ENCODE measurements at regions not wholly inside any gene's neighbourhood (a gene's known extent, or its start where the extent isn't known, plus 50 kb on each side); places are given as distances from the start of the nearest gene placed in this dataset.

- TF ChIP-seq, protein P1, sequence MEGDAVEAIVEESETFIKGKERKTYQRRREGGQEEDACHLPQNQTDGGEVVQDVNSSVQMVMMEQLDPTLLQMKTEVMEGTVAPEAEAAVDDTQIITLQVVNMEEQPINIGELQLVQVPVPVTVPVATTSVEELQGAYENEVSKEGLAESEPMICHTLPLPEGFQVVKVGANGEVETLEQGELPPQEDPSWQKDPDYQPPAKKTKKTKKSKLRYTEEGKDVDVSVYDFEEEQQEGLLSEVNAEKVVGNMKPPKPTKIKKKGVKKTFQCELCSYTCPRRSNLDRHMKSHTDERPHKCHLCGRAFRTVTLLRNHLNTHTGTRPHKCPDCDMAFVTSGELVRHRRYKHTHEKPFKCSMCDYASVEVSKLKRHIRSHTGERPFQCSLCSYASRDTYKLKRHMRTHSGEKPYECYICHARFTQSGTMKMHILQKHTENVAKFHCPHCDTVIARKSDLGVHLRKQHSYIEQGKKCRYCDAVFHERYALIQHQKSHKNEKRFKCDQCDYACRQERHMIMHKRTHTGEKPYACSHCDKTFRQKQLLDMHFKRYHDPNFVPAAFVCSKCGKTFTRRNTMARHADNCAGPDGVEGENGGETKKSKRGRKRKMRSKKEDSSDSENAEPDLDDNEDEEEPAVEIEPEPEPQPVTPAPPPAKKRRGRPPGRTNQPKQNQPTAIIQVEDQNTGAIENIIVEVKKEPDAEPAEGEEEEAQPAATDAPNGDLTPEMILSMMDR (IDR thresholded peaks at IDR 0.05), result no peak
- no peak for TF ChIP-seq POLR2A (IDR thresholded peaks at IDR 0.05)
- ATAC-seq, result no peak
- H3K36me3 ChIP-seq, result no peaks in the 10 kb centered on the region
- no peak overlapping the region for H3K4me3 ChIP-seq
- H3K27me3 ChIP-seq, result no peaks in the 10 kb centered on the region
- no peak overlapping the region for H3K27ac ChIP-seq
- 94 to 98% (median 96%) methylated on average over 2 of the region's 2 CpGs for WGBS, 4 donors
- no peak for DNase-seq
- H3K4me1 ChIP-seq, result no peaks in the 10 kb centered on the region
- H3K9me3 ChIP-seq, result peaks cover 0 to 24% (median 6%) of the 10 kb centered on the region in 12 donors
- intact Hi-C loops (cut with DNase I), result no loop called here
Observed at GRCh38 chr6:137378090-137378369, 116.2 kb downstream of the OLIG3 start.

DNA sequence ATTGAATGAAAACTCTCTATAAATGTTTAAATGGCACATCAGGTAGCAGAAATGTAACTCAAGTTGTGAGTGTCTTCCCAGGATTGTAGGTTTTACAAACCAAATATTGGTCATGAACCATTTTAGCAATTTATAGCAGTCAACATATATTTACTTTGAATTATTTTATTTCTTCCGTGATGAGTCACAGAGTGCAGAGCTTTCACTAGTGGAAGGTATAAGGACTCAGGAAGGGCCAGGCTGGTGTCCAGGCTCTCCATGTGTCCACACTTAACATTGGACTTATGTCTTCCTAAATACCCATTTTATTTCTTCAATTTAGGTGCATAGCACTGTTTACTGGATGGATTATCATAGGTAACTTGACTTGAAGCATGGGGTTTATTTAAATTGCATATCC, 120.9 kb downstream of the OLIG3 start:
- ATAC-seq, result no peak
- no peaks in the 10 kb centered on the region for H3K27me3 ChIP-seq
- intact Hi-C loops (cut with DNase I), result no loop called here
- H3K27ac ChIP-seq, result no peak overlapping the region
- H3K36me3 ChIP-seq, result no peaks in the 10 kb centered on the region
- no peak for DNase-seq
- WGBS, 4 donors, result 94 to 98% (median 95%) methylated on average over 1 of the region's 1 CpG
- no peaks in the 10 kb centered on the region for H3K4me1 ChIP-seq
- no peak for TF ChIP-seq POLR2A (IDR thresholded peaks at IDR 0.05)
- TF ChIP-seq, protein P1 (IDR thresholded peaks at IDR 0.05), result no peak
- no peaks in the 10 kb centered on the region for H3K9me3 ChIP-seq
- no peak overlapping the region for H3K4me3 ChIP-seq

GRCh38 chr6:137372532-137372931, 121.7 kb downstream of the OLIG3 start:
- H3K4me3 ChIP-seq, result no peak overlapping the region
- H3K27ac ChIP-seq, result no peak overlapping the region
- TF ChIP-seq POLR2A (IDR thresholded peaks at IDR 0.05), result no peak
- TF ChIP-seq, protein P1 (IDR thresholded peaks at IDR 0.05), result no peak
- WGBS, 4 donors, result 82 to 92% (median 90%) methylated on average over 2 of the region's 2 CpGs
- no peak for ATAC-seq
- H3K4me1 ChIP-seq, result no peaks in the 10 kb centered on the region
- H3K27me3 ChIP-seq, result no peaks in the 10 kb centered on the region
- no peaks in the 10 kb centered on the region for H3K9me3 ChIP-seq
- DNase-seq, result no peak
- no peaks in the 10 kb centered on the region for H3K36me3 ChIP-seq
- intact Hi-C loops (cut with DNase I), result no loop called here

GRCh38 chr6:137371634-137372016, 122.6 kb downstream of the OLIG3 start:
- DNase-seq (no peak), ATAC-seq (no peak)
- no peak overlapping the region for H3K4me3 ChIP-seq
- intact Hi-C loops (cut with DNase I), result no loop called here
- no peaks in the 10 kb centered on the region for H3K36me3 ChIP-seq
- H3K4me1 ChIP-seq, result no peaks in the 10 kb centered on the region
- no peak overlapping the region for H3K27ac ChIP-seq
- TF ChIP-seq, protein P1 (IDR thresholded peaks at IDR 0.05), result no peak
- no peak for TF ChIP-seq POLR2A (IDR thresholded peaks at IDR 0.05)
- WGBS, 4 donors, result 89 to 92% (median 89%) methylated on average over 4 of the region's 4 CpGs
- H3K9me3 ChIP-seq, result no peaks in the 10 kb centered on the region
- no peaks in the 10 kb centered on the region for H3K27me3 ChIP-seq
